ENCODE measurements at regions not wholly inside any gene's neighbourhood (a gene's known extent, or its start where the extent isn't known, plus 50 kb on each side); places are given as distances from the start of the nearest gene placed in this dataset.

GRCh38 chr16:5865236-5865635, 767.6 kb upstream of the EEF2KMT start:
- DNase-seq = no peak

GRCh38 chr16:5863071-5863606, 765.5 kb upstream of the EEF2KMT start:
- DNase-seq = no peak

- no peak for DNase-seq
Observed at GRCh38 chr16:5862103-5862840, 764.7 kb upstream of the EEF2KMT start.

GRCh38 chr16:5861241-5861640, 763.6 kb upstream of the EEF2KMT start:
- DNase-seq = no peak

GRCh38 chr16:5858180-5858579, 760.6 kb upstream of the EEF2KMT start:
- no peak for DNase-seq

- DNase-seq = no peak
Observed at GRCh38 chr16:5854027-5854426, 756.4 kb upstream of the EEF2KMT start.

- no peak for DNase-seq
Observed at GRCh38 chr16:5852151-5852550, 754.6 kb upstream of the EEF2KMT start.

GRCh38 chr16:5851393-5851982, 753.9 kb upstream of the EEF2KMT start:
- no peak for DNase-seq

GRCh38 chr16:5850632-5851392, 753.2 kb upstream of the EEF2KMT start:
- DNase-seq = no peak

GRCh38 chr16:5845046-5845445, 747.5 kb upstream of the EEF2KMT start:
- no peak for DNase-seq

- no peak for DNase-seq
Observed at GRCh38 chr16:5841974-5842373, 744.4 kb upstream of the EEF2KMT start.

GRCh38 chr16:5838725-5839124, 741.1 kb upstream of the EEF2KMT start:
- no peak for DNase-seq

GRCh38 chr16:5838071-5838470, 740.5 kb upstream of the EEF2KMT start:
- DNase-seq = no peak

GRCh38 chr16:5837007-5837670, 739.5 kb upstream of the EEF2KMT start:
- DNase-seq = no peak

- DNase-seq = no peak
Observed at GRCh38 chr16:5835876-5836275, 738.3 kb upstream of the EEF2KMT start.

GRCh38 chr16:5826332-5826731, 728.7 kb upstream of the EEF2KMT start:
- DNase-seq = no peak

- no peak for DNase-seq
Observed at GRCh38 chr16:5820472-5820871, 722.9 kb upstream of the EEF2KMT start.

GRCh38 chr16:5815570-5816237, 718.1 kb upstream of the EEF2KMT start:
- DNase-seq = no peak

GRCh38 chr16:5801396-5801795, 703.8 kb upstream of the EEF2KMT start:
- DNase-seq = no peak

GRCh38 chr16:5793556-5793955, 696.0 kb upstream of the EEF2KMT start:
- no peak for DNase-seq

- no peak for DNase-seq
Observed at GRCh38 chr16:5791011-5791657, 693.5 kb upstream of the EEF2KMT start.

- DNase-seq = no peak
Observed at GRCh38 chr16:5790512-5790911, 692.9 kb upstream of the EEF2KMT start.

All from stimulated activated CD4-positive, alpha-beta T cell treated with anti-CD3 and anti-CD28 coated beads, Interleukin-4, amount 100 ng/mL, for 4 hours (primary cell).